ENCODE measurements at regions not wholly inside any gene's neighbourhood (a gene's known extent, or its start where the extent isn't known, plus 50 kb on each side); places are given as distances from the start of the nearest gene placed in this dataset.
"Not testable (repeated sequence)": the region's sequence is repeated elsewhere in the genome, so short reads cannot be mapped to it uniquely, and the experiment has no call there.

DNA sequence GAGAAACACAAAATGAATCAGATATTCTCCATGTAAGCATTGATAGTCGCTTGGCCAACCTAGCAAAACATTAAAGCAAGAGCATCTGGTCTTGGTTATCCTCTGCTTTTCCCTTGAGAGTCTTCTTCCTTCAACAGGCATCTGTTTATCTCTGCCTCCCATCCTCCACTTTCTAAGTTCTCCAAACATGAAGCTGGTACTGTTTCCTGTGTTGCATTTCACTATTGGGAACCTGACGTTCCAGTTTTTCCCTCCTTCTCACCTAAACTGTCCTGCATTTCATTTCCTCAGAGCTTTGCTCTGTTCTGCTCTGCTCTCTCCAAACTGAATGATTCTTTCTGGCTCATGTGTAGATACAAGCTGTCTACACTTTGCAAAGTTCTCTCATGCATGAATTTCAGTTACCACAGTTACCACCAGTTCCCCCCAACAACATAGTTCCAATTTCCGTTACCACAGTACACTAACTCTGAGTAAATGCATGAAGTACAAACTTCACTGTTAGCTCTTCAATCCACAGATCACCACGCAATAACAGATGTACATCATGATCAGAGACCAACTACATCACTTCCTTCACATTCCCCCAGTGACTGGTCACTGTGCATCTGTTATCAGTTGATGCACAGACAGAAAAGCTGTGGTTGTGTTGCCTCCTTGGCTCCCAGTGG lies 86.7 kb upstream of the F13A1 start:
- DNase-seq (ENCODE audit: low read depth, low spot score) = no peak
- in situ Hi-C loops (cut with HindIII; ENCODE audit: low pct_unique_long_range_greater_than_20kb, low sequenced_read_pairs) = no loop called here

- DNase-seq (ENCODE audit: low read depth, low spot score) = peak; percentile 59
Observed at GRCh38 chr6:6409397-6410030, 89.1 kb upstream of the F13A1 start.

GRCh38 chr6:6411115-6411514 lies 90.7 kb upstream of the F13A1 start:
- DNase-seq (ENCODE audit: low read depth, low spot score) = no peak
- in situ Hi-C loops (cut with HindIII; ENCODE audit: low pct_unique_long_range_greater_than_20kb, low sequenced_read_pairs) = no loop called here

More at GRCh38 chr6:6409397-6410030, 89.1 kb upstream of the F13A1 start:
- in situ Hi-C loops (cut with HindIII; ENCODE audit: low pct_unique_long_range_greater_than_20kb, low sequenced_read_pairs) = no loop called here

- in situ Hi-C loops (cut with HindIII; ENCODE audit: low pct_unique_long_range_greater_than_20kb, low sequenced_read_pairs) = no loop called here
- no peak for DNase-seq (ENCODE audit: low read depth, low spot score)
Observed at GRCh38 chr6:6412221-6412620, 91.8 kb upstream of the F13A1 start.

DNA sequence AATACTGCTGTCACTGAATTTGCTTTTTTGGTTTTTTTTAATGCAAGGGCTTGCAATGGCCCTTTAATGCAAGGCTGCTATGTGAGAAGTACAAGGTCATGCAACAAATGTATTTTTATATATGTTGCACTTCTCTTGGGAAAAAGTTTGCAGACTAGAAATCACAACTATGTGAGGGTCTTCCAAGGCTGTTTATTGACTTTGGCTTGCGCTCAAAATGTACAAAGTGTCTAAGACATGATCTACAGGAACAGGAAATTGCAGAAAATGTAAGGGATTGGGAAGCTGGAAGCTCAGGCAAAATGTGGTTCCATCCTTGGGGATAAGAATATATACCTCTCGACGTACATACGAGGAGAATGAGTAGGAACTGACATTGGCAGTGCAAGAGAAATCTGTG lies 92.2 kb upstream of the F13A1 start:
- no peak for DNase-seq (ENCODE audit: low read depth, low spot score)
- in situ Hi-C loops (cut with HindIII; ENCODE audit: low pct_unique_long_range_greater_than_20kb, low sequenced_read_pairs) = no loop called here

- in situ Hi-C loops (cut with HindIII; ENCODE audit: low pct_unique_long_range_greater_than_20kb, low sequenced_read_pairs) = no loop called here
- no peak for DNase-seq (ENCODE audit: low read depth, low spot score)
Observed at GRCh38 chr6:6414931-6415330, 94.5 kb upstream of the F13A1 start.

DNA sequence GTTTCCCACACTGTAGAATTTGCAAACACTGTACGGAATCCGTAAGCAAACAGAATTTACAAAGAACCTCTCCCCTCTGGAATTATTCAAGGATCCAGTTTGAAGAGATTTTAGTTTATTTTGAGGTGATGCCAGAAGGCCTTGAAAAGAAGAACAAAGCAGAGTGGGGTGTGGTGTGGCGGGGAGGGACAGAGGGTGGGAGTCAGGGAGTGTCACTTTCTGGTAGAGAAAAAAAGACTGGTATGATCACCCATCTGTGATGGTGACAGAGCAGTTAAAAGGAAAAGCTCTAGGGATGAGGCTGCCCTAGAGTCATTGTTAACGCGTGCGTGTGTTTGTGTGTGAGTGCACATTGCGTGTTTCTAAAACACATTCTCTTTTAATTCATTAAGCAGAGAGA lies 97.0 kb upstream of the F13A1 start:
- in situ Hi-C loops (cut with HindIII; ENCODE audit: low pct_unique_long_range_greater_than_20kb, low sequenced_read_pairs) = no loop called here
- no peak for DNase-seq (ENCODE audit: low read depth, low spot score)

- DNase-seq (ENCODE audit: low read depth, low spot score) = no peak
- in situ Hi-C loops (cut with HindIII; ENCODE audit: low pct_unique_long_range_greater_than_20kb, low sequenced_read_pairs) = no loop called here
Observed at GRCh38 chr6:6418421-6418820, 98.0 kb upstream of the F13A1 start.

DNA sequence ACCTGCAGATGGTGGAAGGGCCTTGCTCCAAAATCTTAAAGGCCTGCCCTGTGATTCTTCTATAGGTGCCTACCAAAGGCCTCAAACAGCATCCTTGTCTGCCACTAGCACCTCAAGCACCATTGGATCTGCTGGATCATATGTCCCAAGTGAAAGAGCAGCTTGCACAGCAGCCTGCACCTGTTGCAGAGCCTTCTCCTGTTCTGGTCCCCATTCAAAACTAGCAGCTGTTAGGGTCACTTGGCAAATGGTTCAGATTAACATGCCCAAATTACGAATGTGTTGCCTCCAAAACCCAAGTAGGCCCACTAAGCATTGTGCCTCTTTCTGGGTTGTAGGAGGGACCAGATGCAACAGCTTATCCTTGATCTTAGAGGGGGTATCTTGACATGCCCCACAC lies 99.6 kb upstream of the F13A1 start:
- in situ Hi-C loops (cut with HindIII; ENCODE audit: low pct_unique_long_range_greater_than_20kb, low sequenced_read_pairs) = no loop called here
- no peak for DNase-seq (ENCODE audit: low read depth, low spot score)

DNA sequence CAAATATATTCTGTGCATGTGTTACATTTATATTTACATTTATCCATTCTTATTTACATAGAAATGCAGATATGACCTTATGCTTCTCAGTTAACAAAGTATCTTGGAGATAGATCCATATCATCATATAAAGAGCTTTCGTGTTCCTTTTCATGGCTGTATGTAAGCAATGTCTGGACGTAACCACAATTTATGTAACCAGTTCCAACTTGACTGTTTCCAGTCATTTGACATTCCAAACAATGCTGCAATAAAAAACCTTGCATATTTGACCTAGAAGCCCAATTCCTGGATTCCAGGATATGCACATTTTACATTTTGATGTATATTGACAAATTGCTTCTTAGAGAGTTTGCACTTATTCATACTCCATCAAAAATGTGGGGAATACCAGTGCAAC lies 113.7 kb upstream of the F13A1 start:
- in situ Hi-C loops (cut with HindIII; ENCODE audit: low pct_unique_long_range_greater_than_20kb, low sequenced_read_pairs) = no loop called here
- DNase-seq (ENCODE audit: low read depth, low spot score) = no peak

DNA sequence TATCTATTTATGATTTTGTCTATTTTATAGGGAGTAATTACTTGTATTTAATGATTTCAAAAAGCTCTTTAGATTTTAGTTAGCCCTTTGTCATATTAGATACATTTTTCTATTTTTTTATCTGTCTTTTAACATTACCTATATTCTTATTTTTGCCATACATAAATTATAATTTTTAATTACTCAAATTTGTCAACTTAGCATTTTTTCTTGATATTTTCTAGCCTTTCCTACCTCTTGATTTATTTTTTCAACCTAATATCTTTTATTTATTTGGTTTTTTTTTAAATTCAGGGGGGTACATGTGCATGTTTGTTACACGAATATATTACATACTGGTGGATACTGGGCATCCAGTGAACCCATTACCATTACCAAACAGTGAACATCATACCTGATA lies 114.3 kb upstream of the F13A1 start:
- in situ Hi-C loops (cut with HindIII; ENCODE audit: low pct_unique_long_range_greater_than_20kb, low sequenced_read_pairs) = no loop called here

GRCh38 chr6:6436366-6436765 lies 115.9 kb upstream of the F13A1 start:
- DNase-seq (ENCODE audit: low read depth, low spot score) = no peak
- in situ Hi-C loops (cut with HindIII; ENCODE audit: low pct_unique_long_range_greater_than_20kb, low sequenced_read_pairs) = no loop called here

More for the DNA sequence above, 114.3 kb upstream of the F13A1 start:
- no peak for DNase-seq (ENCODE audit: low read depth, low spot score)

GRCh38 chr6:6436946-6437345 lies 116.5 kb upstream of the F13A1 start:
- no peak for DNase-seq (ENCODE audit: low read depth, low spot score)
- in situ Hi-C loops (cut with HindIII; ENCODE audit: low pct_unique_long_range_greater_than_20kb, low sequenced_read_pairs) = no loop called here

GRCh38 chr6:6438286-6438685 lies 117.8 kb upstream of the F13A1 start:
- in situ Hi-C loops (cut with HindIII; ENCODE audit: low pct_unique_long_range_greater_than_20kb, low sequenced_read_pairs) = no loop called here
- no peak for DNase-seq (ENCODE audit: low read depth, low spot score)

- no peak for DNase-seq (ENCODE audit: low read depth, low spot score)
- in situ Hi-C loops (cut with HindIII; ENCODE audit: low pct_unique_long_range_greater_than_20kb, low sequenced_read_pairs) = no loop called here
Observed at GRCh38 chr6:6439778-6440177, 119.3 kb upstream of the F13A1 start.

GRCh38 chr6:6452002-6452401 lies 131.5 kb upstream of the F13A1 start:
- in situ Hi-C loops (cut with HindIII; ENCODE audit: low pct_unique_long_range_greater_than_20kb, low sequenced_read_pairs) = no loop called here
- DNase-seq (ENCODE audit: low read depth, low spot score) = no peak

DNA sequence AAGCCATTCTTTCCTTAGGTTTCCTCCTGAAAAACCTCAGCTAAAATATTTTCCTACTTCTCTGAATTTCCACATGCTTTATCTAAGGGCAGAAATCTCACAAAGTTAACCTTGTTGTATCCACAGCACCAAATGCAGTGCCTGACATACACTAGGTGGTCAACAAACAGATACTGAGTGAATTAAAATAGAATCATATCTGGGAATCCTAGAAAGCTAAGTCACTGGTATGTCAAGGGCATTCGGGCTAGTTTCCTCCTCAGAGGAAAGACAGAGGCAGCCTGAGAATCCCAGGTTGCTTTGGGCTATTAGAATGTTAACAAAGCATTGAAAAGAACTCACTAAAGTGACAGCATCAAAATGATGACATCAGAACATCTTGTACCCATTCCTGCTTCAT lies 132.7 kb upstream of the F13A1 start:
- in situ Hi-C loops (cut with HindIII; ENCODE audit: low pct_unique_long_range_greater_than_20kb, low sequenced_read_pairs) = no loop called here
- DNase-seq (ENCODE audit: low read depth, low spot score) = no peak

DNA sequence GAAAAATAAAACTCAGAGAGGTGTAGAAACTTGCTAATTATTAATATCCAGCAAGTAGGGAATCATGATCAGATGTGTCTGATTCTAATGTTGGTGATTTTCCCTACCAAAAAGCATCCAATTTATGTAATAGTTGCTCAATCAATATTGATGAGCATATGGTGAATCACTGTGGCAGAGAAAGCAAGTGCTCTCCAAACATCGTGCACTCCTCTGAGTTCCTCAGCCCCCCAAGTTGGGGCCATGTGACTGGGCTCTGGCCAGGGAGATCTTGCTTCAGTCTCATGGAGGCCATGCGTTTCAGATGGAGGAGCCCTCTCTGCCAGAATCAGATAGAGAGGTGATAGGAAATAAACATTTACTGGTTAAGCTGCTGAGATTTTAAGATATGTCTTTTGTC lies 133.2 kb upstream of the LY86 start:
- DNase-seq (ENCODE audit: low read depth, low spot score) = no peak
- in situ Hi-C loops (cut with HindIII; ENCODE audit: low pct_unique_long_range_greater_than_20kb, low sequenced_read_pairs) = no loop called here

DNA sequence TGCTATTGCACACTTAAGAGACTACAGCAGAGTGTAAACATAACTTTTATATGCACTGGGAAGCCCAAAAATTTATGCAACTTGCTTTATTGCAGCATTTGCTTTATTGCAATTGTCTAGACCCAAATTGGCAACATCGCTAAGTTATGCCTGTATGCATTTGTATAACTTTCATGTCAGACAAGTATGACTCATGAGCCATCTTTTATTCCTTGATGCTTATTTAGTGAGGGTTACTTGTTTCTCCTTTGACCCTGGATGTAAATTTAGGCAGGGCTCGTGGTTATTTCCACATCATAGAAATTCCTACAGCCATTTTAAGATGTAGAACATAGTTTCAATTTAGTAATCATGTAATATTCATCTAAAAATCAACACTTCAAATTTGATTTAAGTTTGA lies 130.3 kb upstream of the LY86 start:
- no peak for DNase-seq (ENCODE audit: low read depth, low spot score)
- in situ Hi-C loops (cut with HindIII; ENCODE audit: low pct_unique_long_range_greater_than_20kb, low sequenced_read_pairs) = no loop called here

DNA sequence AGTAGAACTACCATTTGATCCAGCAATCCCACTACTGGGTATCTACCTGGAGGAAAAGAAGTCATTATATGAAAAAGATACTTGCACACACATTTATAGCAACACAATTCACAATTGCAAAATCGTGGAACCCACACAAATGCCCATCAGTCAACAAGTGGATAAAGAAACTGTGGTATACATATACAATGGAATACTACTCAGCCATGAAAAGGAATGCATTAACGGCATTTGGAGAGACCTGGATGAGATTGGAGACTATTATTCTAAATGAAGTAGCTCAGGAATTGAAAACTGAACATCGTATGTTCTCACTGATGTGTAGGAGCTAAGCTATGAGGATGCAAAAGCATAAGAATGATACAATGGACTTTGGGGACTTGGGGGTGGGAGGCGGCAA lies 128.6 kb upstream of the LY86 start:
- in situ Hi-C loops (cut with HindIII; ENCODE audit: low pct_unique_long_range_greater_than_20kb, low sequenced_read_pairs); DNase-seq (ENCODE audit: low read depth, low spot score): not testable (repeated sequence)
